Activated T-cell treated with anti-CD3 and anti-CD28 coated beads, Interleukin-2, amount 50 U/mL, for 72 hours (primary cell): ENCODE measurements at regions not wholly inside any gene's neighbourhood (a gene's known extent, or its start where the extent isn't known, plus 50 kb on each side); places are given as distances from the start of the nearest gene placed in this dataset.
"Not testable (repeated sequence)": the region's sequence is repeated elsewhere in the genome, so short reads cannot be mapped to it uniquely, and the experiment has no call there.

Source experiments
- ATAC-seq, 2 donors: fragments of 150-1000 bp; cut with Tn5 transposase; replicated peaks in 1 of 2; 2 replicates each; pipeline ENCODE4 v1.10.0; 2021; ENCODE audit warnings: moderate library complexity in 2 of 2, mild to moderate bottlenecking in 1 of 2
- DNase-seq, 2 donors: peaks; one replicate each; pipeline ENCODE4 v3.0.0; 2021 to 2022; ENCODE audit warnings: mixed read lengths in 1 of 2
- H3K27ac Mint-ChIP-seq: one replicate; pipeline ENCODE4 v1.8.0; 2022; ENCODE audit warnings: mild to moderate bottlenecking, moderate library complexity, mixed read lengths
- H3K27me3 Mint-ChIP-seq: one replicate; pipeline ENCODE4 v1.8.0; 2022; ENCODE audit warnings: low read depth, mixed read lengths
- H3K36me3 Mint-ChIP-seq, 2 donors: one replicate each; pipeline ENCODE4 v1.8.0; 2022; ENCODE audit warnings: mixed read lengths in 2 of 2, mild to moderate bottlenecking in 1 of 2; ENCODE audit not compliant: insufficient read depth in 2 of 2
- H3K4me1 Mint-ChIP-seq: one replicate; pipeline ENCODE4 v1.8.0; 2022; ENCODE audit warnings: low read depth, mixed read lengths
- H3K4me3 Mint-ChIP-seq, 2 donors: one replicate each; pipeline ENCODE4 v1.8.0; 2022; ENCODE audit warnings: mild to moderate bottlenecking in 2 of 2, mixed read lengths in 2 of 2, moderate library complexity in 2 of 2
- H3K9me3 Mint-ChIP-seq, 2 donors: one replicate each; pipeline ENCODE4 v1.8.0; 2022; ENCODE audit warnings: mixed read lengths in 2 of 2

GRCh38 chr3:197426121-197426566, 127.7 kb upstream of the DLG1 start:
- DNase-seq (no peak), ATAC-seq (no peak)
- no peak overlapping the region for H3K27ac Mint-ChIP-seq
- no peak overlapping the region for H3K4me3 Mint-ChIP-seq
- H3K27me3 Mint-ChIP-seq: peaks cover 18% of the 10 kb centered on the region
- peaks cover 32% of the 10 kb centered on the region for H3K4me1 Mint-ChIP-seq
- no peaks in the 10 kb centered on the region for H3K9me3 Mint-ChIP-seq
- no peaks in the 10 kb centered on the region for H3K36me3 Mint-ChIP-seq

GRCh38 chr3:197425485-197426120, 127.2 kb upstream of the DLG1 start:
- no peaks in the 10 kb centered on the region for H3K36me3 Mint-ChIP-seq
- no peak overlapping the region for H3K27ac Mint-ChIP-seq
- peaks cover 26% of the 10 kb centered on the region for H3K4me1 Mint-ChIP-seq
- DNase-seq: no peak
- no peak for ATAC-seq
- no peak overlapping the region for H3K4me3 Mint-ChIP-seq
- H3K9me3 Mint-ChIP-seq: no peaks in the 10 kb centered on the region
- peaks cover 13% of the 10 kb centered on the region for H3K27me3 Mint-ChIP-seq

GRCh38 chr3:197424674-197425484, 126.5 kb upstream of the DLG1 start:
- peaks cover 19% of the 10 kb centered on the region for H3K4me1 Mint-ChIP-seq
- DNase-seq: no peak
- no peak for ATAC-seq
- no peaks in the 10 kb centered on the region for H3K36me3 Mint-ChIP-seq
- peaks cover 6% of the 10 kb centered on the region for H3K27me3 Mint-ChIP-seq
- no peak overlapping the region for H3K4me3 Mint-ChIP-seq
- no peaks in the 10 kb centered on the region for H3K9me3 Mint-ChIP-seq
- H3K27ac Mint-ChIP-seq: no peak overlapping the region

DNA sequence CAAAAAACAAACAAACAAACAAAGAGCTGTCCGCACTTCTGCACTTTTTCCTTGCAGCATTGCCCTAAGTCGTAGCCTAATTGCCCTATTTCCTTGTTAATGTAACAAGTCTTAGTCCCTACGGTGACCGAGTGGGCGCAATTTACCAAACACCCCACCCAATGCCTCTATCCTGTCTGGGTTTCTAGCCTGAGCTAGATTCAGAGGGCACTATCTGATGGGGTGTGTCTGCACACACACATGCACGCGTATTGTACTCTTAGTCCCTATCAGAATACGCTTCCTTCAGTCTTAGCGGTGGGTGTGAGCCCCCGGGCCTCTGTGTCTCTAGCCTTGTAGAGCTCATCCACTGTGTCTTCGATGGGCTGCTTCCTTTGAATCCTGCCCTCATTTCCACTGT, 125.9 kb upstream of the DLG1 start:
- no peak for ATAC-seq
- Mint-ChIP-seq H3K4me1 (peaks cover 15% of the 10 kb centered on the region), H3K27ac (no peak overlapping the region), H3K9me3 (no peaks in the 10 kb centered on the region), H3K36me3 (no peaks in the 10 kb centered on the region), H3K27me3 (peaks cover 5% of the 10 kb centered on the region), H3K4me3 (no peak overlapping the region)
- no peak for DNase-seq

DNA sequence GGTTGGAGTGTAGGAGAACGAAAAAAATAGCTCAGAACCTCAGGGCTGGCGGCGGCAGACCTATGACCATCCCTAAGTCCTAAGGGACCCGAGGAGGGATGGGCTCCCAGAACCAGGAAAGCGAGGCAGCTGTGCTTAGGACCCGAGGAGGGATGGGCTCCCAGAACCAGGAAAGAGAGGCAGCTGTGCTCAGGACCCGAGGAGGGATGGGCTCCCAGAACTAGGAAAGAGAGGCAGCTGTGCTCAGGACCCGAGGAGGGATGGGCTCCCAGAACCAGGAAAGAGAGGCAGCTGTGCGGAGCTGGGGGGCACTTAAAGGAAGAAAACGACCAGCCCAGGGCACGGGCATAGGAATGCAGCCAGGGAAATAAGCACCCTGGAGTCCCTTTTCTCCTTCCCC, 125.0 kb upstream of the DLG1 start:
- ATAC-seq (no peak), DNase-seq (no peak)
- Mint-ChIP-seq H3K27ac (no peak overlapping the region), H3K36me3 (no peaks in the 10 kb centered on the region), H3K4me3 (no peak overlapping the region), H3K4me1 (peaks cover 6% of the 10 kb centered on the region), H3K27me3 (peaks cover 5% of the 10 kb centered on the region), H3K9me3 (no peaks in the 10 kb centered on the region)

- no peaks in the 10 kb centered on the region for H3K9me3 Mint-ChIP-seq
- no peaks in the 10 kb centered on the region for H3K36me3 Mint-ChIP-seq
- ATAC-seq: no peak
- no peak overlapping the region for H3K4me3 Mint-ChIP-seq
- no peak for DNase-seq
- no peaks in the 10 kb centered on the region for H3K4me1 Mint-ChIP-seq
- no peak overlapping the region for H3K27ac Mint-ChIP-seq
- H3K27me3 Mint-ChIP-seq: peaks cover 5% of the 10 kb centered on the region
Measured at GRCh38 chr3:197422506-197422905, 124.1 kb upstream of the DLG1 start.

- H3K9me3 Mint-ChIP-seq: no peaks in the 10 kb centered on the region
- no peaks in the 10 kb centered on the region for H3K4me1 Mint-ChIP-seq
- no peak overlapping the region for H3K27ac Mint-ChIP-seq
- no peak overlapping the region for H3K4me3 Mint-ChIP-seq
- no peaks in the 10 kb centered on the region for H3K36me3 Mint-ChIP-seq
- DNase-seq (no peak), ATAC-seq (no peak)
- peaks cover 5% of the 10 kb centered on the region for H3K27me3 Mint-ChIP-seq
Measured at GRCh38 chr3:197421021-197421420, 122.6 kb upstream of the DLG1 start.

GRCh38 chr3:197420566-197420965, 122.2 kb upstream of the DLG1 start:
- no peak overlapping the region for H3K4me3 Mint-ChIP-seq
- DNase-seq: no peak
- H3K4me1 Mint-ChIP-seq: no peaks in the 10 kb centered on the region
- H3K27ac Mint-ChIP-seq: no peak overlapping the region
- no peaks in the 10 kb centered on the region for H3K36me3 Mint-ChIP-seq
- H3K27me3 Mint-ChIP-seq: peaks cover 5% of the 10 kb centered on the region
- no peak for ATAC-seq
- no peaks in the 10 kb centered on the region for H3K9me3 Mint-ChIP-seq

GRCh38 chr3:197420115-197420514, 121.7 kb upstream of the DLG1 start:
- ATAC-seq (no peak), DNase-seq (no peak)
- H3K9me3 Mint-ChIP-seq: no peaks in the 10 kb centered on the region
- H3K36me3 Mint-ChIP-seq: no peaks in the 10 kb centered on the region
- H3K27me3 Mint-ChIP-seq: peaks cover 5% of the 10 kb centered on the region
- no peaks in the 10 kb centered on the region for H3K4me1 Mint-ChIP-seq
- H3K4me3 Mint-ChIP-seq: no peak overlapping the region
- no peak overlapping the region for H3K27ac Mint-ChIP-seq

GRCh38 chr3:197419696-197420095, 121.3 kb upstream of the DLG1 start:
- no peaks in the 10 kb centered on the region for H3K4me1 Mint-ChIP-seq
- H3K4me3 Mint-ChIP-seq: no peak overlapping the region
- no peak overlapping the region for H3K27ac Mint-ChIP-seq
- ATAC-seq (no peak), DNase-seq (no peak)
- H3K27me3 Mint-ChIP-seq: peaks cover under 1% of the 10 kb centered on the region
- no peaks in the 10 kb centered on the region for H3K9me3 Mint-ChIP-seq
- no peaks in the 10 kb centered on the region for H3K36me3 Mint-ChIP-seq

- no peaks in the 10 kb centered on the region for H3K36me3 Mint-ChIP-seq
- no peak for ATAC-seq
- no peak overlapping the region for H3K27ac Mint-ChIP-seq
- H3K27me3 Mint-ChIP-seq: no peaks in the 10 kb centered on the region
- no peaks in the 10 kb centered on the region for H3K4me1 Mint-ChIP-seq
- DNase-seq: no peak
- H3K4me3 Mint-ChIP-seq: no peak overlapping the region
- H3K9me3 Mint-ChIP-seq: peaks cover 0 to 2% of the 10 kb centered on the region in 2 donors
Measured at GRCh38 chr3:197417911-197418618, 119.7 kb upstream of the DLG1 start.

- no peak overlapping the region for H3K27ac Mint-ChIP-seq
- ATAC-seq: no peak
- H3K9me3 Mint-ChIP-seq: peaks cover 0 to 2% of the 10 kb centered on the region in 2 donors
- no peaks in the 10 kb centered on the region for H3K36me3 Mint-ChIP-seq
- H3K27me3 Mint-ChIP-seq: no peaks in the 10 kb centered on the region
- no peak overlapping the region for H3K4me3 Mint-ChIP-seq
- H3K4me1 Mint-ChIP-seq: no peaks in the 10 kb centered on the region
- DNase-seq: no peak
Measured at GRCh38 chr3:197417441-197417840, 119.0 kb upstream of the DLG1 start.

GRCh38 chr3:197411899-197412298, 113.5 kb upstream of the DLG1 start:
- H3K27me3 Mint-ChIP-seq, H3K27ac Mint-ChIP-seq, H3K9me3 Mint-ChIP-seq, H3K36me3 Mint-ChIP-seq, ATAC-seq, H3K4me3 Mint-ChIP-seq, DNase-seq, H3K4me1 Mint-ChIP-seq: not testable (repeated sequence)
